ENCODE measurements at regions not wholly inside any gene's neighbourhood (a gene's known extent, or its start where the extent isn't known, plus 50 kb on each side); places are given as distances from the start of the nearest gene placed in this dataset.

GRCh38 chr5:74074111-74074510 is 448.1 kb downstream of the ARHGEF28 start:
- DNase-seq: no peak

GRCh38 chr5:74073257-74073656 is 447.3 kb downstream of the ARHGEF28 start:
- no peak for DNase-seq

GRCh38 chr5:74072646-74073045 is 446.6 kb downstream of the ARHGEF28 start:
- no peak for DNase-seq

GRCh38 chr5:74070766-74071165 is 444.8 kb downstream of the ARHGEF28 start:
- no peak for DNase-seq

GRCh38 chr5:74069741-74070140 is 443.7 kb downstream of the ARHGEF28 start:
- DNase-seq: no peak

- DNase-seq: no peak
These were observed 441.9 kb downstream of the ARHGEF28 start for GRCh38 chr5:74067748-74068541.

GRCh38 chr5:74064911-74065310 is 438.9 kb downstream of the ARHGEF28 start:
- DNase-seq: no peak

- DNase-seq: no peak
These were observed 438.2 kb downstream of the ARHGEF28 start for GRCh38 chr5:74064225-74064624.

GRCh38 chr5:74063821-74064220 is 437.8 kb downstream of the ARHGEF28 start:
- peak; percentile 73 to 85 (median 76) for DNase-seq

GRCh38 chr5:74063346-74063745 is 437.4 kb downstream of the ARHGEF28 start:
- no peak for DNase-seq

- no peak for DNase-seq
These were observed 435.3 kb downstream of the ARHGEF28 start for GRCh38 chr5:74061292-74061691.

GRCh38 chr5:74059706-74060105 is 433.7 kb downstream of the ARHGEF28 start:
- peak; percentile 51 to 78 (median 68) for DNase-seq

- DNase-seq: peak in 1 of 3 donors; percentile 24
These were observed 430.8 kb downstream of the ARHGEF28 start for GRCh38 chr5:74056789-74057164.

- DNase-seq: no peak
These were observed 430.3 kb downstream of the ARHGEF28 start for GRCh38 chr5:74056107-74056788.

GRCh38 chr5:74055486-74056106 is 429.6 kb downstream of the ARHGEF28 start:
- no peak for DNase-seq

GRCh38 chr5:74054641-74055421 is 428.8 kb downstream of the ARHGEF28 start:
- no peak for DNase-seq

GRCh38 chr5:74054139-74054538 is 428.1 kb downstream of the ARHGEF28 start:
- DNase-seq: no peak

GRCh38 chr5:74052441-74053221 is 426.6 kb downstream of the ARHGEF28 start:
- DNase-seq: no peak

- no peak for DNase-seq
These were observed 425.1 kb downstream of the ARHGEF28 start for GRCh38 chr5:74051076-74051475.

- DNase-seq: no peak
These were observed 418.9 kb downstream of the ARHGEF28 start for GRCh38 chr5:74044936-74045335.

- peak in 1 of 3 donors; percentile 27 for DNase-seq
These were observed 417.0 kb downstream of the ARHGEF28 start for GRCh38 chr5:74042959-74043358.

- DNase-seq: no peak
These were observed 416.6 kb downstream of the ARHGEF28 start for GRCh38 chr5:74042559-74042958.
